ENCODE measurements at regions not wholly inside any gene's neighbourhood (a gene's known extent, or its start where the extent isn't known, plus 50 kb on each side); places are given as distances from the start of the nearest gene placed in this dataset.
"Not testable (repeated sequence)": the region's sequence is repeated elsewhere in the genome, so short reads cannot be mapped to it uniquely, and the experiment has no call there.

DNA sequence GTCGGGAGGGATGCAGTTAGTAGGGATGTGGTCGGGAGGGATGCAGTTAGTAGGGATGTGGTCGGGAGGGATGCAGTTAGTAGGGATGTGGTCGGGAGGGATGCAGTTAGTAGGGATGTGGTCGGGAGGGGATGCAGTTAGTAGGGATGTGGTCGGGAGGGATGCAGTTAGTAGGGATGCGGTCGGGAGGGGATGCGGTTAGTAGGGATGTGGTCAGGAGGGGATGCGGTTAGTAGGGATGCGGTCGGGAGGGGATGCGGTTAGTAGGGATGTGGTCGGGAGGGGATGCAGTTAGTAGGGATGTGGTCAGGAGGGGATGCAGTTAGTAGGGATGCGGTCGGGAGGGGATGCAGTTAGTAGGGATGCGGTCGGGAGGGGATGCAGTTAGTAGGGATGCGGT lies 96.2 kb downstream of the BDH1 start:
- DNase-seq (ENCODE audit: low spot score) = not testable (repeated sequence)

DNA sequence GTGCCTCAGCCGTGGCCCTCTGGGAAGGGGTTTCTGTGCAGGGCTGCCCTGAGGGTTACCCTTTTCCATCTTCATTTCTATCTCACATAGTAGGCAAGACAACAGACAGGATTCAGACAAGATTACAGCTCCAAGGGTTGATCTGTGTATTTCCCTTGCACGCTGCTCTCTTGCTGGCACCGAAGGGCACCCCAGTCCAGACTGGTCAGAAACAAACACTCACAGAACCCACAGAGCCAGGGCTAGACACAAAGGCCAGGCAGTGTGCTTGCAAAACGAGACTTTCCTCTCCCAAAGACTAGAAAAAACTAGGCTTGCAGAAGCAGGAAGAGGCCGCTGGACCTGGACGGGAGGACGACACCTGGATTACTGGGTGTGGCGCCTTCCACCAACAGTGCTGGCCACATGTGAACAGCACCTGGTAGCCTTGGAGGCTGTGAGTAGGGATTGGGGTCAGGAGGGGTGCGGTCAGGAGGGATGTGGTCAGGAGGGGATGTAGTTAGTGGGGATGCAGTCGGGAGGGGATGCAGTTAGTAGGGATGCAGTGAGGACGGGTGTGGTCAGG lies 96.8 kb downstream of the BDH1 start:
- DNase-seq (ENCODE audit: low spot score) = no peak

DNA sequence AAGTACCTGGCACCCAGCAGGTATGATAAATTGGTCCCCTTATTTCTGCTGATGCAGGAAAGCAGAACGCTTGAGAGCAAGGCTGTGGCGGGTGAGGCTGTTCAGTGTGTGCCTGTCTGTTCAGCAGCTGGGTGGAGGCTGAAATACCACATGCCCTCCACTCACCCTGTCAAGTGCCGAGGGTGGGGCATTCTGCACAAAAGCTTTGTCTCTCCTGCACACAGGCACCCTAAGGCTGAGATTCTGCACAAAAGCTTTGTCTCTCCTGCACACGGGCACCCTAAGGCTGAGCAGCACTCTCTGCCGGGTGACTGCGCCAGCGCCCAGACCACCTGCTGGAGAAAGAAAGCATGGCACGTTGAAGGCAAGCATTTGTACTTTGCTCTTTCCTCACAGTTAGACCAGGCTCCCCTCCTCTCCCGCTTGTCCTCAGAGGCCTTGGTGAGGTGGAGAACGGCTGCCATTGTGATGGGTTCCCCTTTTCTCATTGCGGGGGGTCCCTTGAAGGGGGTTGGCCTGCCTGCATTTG lies 97.5 kb downstream of the BDH1 start:
- no peak for DNase-seq (ENCODE audit: low spot score)

GRCh38 chr3:197456261-197457091 lies 99.3 kb downstream of the BDH1 start:
- DNase-seq (ENCODE audit: low spot score) = peak; percentile 88

GRCh38 chr3:197454841-197455240 lies 100.9 kb downstream of the BDH1 start:
- not testable (repeated sequence) for DNase-seq (ENCODE audit: low spot score)

- no peak for DNase-seq (ENCODE audit: low spot score)
These were observed 101.8 kb downstream of the BDH1 start for GRCh38 chr3:197454014-197454413.

- no peak for DNase-seq (ENCODE audit: low spot score)
These were observed 105.0 kb downstream of the BDH1 start for GRCh38 chr3:197450810-197451209.

DNA sequence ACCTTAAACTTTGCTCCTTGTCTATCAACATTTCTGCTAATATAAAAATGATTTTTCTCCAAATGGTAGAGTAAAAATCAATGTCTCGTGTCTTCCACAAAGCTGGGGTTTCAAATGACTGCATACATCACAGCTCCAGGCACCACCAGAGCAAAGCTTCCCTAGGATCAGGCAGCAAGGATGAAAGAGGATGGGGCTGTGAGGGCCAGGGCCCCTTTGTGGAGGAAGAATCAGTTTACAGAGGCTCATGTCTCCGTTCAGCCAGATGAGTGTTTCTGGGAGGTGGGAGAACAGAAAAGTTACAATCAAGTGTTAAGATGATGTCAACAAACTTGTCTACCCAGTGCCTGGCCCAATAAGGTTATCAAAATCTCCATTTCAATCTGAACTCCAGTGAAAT lies 105.5 kb downstream of the BDH1 start:
- no peak for DNase-seq (ENCODE audit: low spot score)

DNA sequence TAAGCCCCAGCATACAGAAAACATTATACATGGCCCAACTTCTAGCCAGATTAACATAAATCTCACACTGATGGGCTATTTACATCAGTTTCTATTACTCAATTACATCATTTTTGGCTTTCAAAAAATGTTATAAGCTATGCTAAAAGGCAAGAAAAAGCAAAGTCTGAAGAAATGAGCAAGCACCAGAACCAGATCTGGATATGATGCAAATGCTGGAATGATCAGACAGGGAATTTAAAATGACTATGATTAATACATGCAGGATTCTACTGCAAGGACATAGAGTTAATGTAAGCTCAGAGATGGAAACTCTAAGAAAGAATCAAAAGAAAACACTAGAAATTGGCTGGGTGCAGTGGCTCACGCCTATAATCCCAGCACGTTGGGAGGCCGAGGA lies 106.6 kb downstream of the BDH1 start:
- DNase-seq (ENCODE audit: low spot score) = not testable (repeated sequence)

GRCh38 chr3:197447781-197448180 lies 108.0 kb downstream of the BDH1 start:
- not testable (repeated sequence) for DNase-seq (ENCODE audit: low spot score)

- DNase-seq (ENCODE audit: low spot score) = no peak
These were observed 108.7 kb downstream of the BDH1 start for GRCh38 chr3:197447057-197447456.

- no peak for DNase-seq (ENCODE audit: low spot score)
These were observed 109.1 kb downstream of the BDH1 start for GRCh38 chr3:197446700-197447056.

- no peak for DNase-seq (ENCODE audit: low spot score)
These were observed 109.7 kb downstream of the BDH1 start for GRCh38 chr3:197445896-197446699.

GRCh38 chr3:197444793-197445379 lies 110.9 kb downstream of the BDH1 start:
- DNase-seq (ENCODE audit: low spot score) = no peak

DNA sequence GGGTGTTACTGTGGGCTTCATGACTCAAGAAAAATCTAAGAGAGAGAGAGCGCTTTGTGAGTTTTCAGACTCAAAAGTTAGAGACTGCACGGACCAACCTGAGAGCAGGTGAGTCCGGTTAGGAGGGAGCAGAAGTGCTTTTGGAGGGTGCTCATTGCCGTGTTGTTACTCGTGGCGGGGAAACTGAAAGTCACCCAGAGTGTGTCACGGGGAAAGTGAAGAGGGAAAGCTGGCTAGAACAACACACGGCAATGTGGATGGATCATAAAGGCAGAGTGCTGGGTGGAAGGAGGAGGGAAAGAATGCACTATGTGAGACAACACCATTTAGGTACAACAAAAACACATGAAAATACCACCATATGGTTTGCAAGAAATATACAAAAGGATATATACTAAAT lies 112.3 kb downstream of the BDH1 start:
- DNase-seq (ENCODE audit: low spot score) = no peak

DNA sequence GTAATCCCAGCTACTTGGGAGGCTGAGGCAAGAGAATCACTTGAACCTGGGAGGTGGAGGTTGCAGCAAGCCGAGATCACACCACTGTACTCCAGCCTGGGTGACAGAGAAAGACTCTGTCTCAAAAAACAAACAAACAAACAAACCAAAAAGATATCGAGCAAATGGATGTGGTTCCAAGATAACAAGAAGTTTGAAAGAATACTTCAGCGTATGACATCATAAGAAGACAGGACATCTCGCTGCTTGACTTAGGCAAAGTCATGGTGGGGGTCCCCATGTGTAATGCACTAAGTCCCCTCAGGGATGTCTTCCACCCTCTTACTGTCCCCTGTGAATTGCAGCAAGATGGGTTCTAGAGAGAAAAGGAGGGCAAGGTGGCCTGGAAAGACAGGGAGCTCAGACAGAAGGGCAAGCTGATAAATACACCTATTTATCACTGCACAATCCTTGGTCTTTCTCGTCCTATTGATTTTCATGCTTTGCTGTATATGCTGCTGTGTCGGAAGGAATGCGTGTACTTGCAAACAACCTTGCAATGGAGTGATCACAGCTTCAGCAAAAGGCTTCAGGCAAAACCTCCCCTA lies 115.0 kb downstream of the BDH1 start:
- DNase-seq (ENCODE audit: low spot score) = no peak

DNA sequence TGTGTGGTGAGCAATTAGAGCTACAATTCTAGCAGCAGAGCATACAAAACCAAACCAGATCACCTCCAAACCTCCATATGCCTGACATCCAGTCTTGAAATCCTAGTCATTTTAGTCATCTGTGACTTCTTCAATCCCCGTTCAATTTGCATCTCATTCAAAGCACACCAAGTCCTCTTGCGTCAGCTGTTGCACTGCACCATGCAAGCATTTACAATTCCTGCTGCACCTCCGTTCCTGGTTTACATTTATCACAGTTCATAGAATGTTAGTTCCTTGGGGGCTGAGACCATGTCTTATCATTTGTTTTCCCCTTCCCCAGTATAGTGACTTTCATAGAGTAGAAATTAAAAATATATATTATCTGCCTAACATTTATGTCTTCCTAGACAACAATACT lies 116.9 kb downstream of the BDH1 start:
- no peak for DNase-seq (ENCODE audit: low spot score)

DNA sequence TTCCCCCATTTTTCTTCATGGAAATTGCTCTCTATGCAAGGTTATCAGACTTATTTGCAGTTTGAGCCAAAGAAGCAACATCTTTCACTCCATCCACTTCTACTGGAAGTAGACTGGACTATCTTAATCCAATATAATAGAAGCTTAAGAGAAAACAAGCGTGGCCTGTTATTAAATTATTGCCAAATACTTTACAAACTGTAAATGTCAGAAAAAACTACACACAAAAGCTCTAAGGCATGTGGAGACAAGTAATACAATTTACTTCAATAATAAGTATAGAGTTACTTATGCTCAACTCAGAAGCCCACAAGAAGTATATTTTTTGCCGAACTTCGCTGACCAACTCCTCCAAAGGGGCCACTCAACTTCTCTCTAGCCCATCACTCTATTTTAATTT lies 120.3 kb downstream of the BDH1 start:
- DNase-seq (ENCODE audit: low spot score) = no peak

DNA sequence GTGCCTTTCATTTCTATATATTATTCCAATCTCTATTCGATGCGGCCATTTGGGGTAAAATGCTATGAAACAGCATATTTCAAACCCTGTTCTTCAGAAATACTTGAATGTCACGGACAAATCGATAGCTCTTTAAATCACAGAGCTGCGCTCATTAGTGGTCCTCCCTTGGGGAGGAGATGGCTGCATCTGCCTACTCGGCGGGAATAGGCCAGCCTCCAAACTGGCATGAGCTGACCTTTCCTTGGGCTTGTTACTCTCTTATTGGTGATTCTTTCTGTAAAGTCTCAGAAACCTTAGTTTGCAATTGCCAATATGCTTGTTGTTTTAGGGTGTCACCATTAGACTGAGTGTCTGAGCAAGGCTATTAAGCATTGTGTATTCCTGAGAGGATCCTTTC lies 120.9 kb downstream of the BDH1 start:
- no peak for DNase-seq (ENCODE audit: low spot score)

DNA sequence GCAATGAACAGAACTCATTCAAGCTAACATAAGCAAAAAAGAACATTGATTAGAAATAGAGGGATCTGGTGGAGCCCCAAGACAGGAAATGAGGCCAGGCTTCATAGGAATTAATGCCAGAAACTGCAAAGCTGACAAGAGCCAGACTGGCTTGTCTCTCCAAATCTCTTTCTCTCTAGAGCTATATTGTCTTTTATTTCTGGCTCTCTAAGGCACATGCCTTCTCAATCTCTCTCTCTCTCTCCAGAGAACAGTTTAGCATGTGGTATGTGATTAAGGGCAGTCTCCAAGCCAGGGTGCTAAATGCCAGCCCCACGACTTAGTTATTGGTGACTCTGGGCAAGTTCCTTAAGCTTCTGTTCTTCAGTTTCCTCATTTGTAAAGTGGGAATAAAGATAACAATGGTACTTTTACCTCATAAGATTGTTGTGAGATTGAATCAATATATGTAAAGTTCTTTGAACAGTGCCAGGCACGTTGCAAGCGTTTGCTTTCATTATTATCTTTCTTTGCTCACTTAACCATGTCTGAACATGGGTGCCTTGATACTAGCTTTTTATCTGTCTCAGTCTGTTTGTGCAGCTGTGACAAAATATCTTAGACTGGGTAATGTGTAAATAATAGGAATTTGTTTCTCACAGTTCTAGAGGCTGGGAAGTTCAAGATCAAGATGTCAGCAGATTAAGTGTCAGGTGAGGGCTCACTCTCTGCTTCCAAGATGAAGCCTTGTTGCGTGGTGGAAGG lies 123.2 kb downstream of the BDH1 start:
- no peak for DNase-seq (ENCODE audit: low spot score)

- no peak for DNase-seq (ENCODE audit: low spot score)
These were observed 124.3 kb downstream of the BDH1 start for GRCh38 chr3:197431346-197431910.
